HepG2 (cell line): ENCODE measurements at regions not wholly inside any gene's neighbourhood (a gene's known extent, or its start where the extent isn't known, plus 50 kb on each side); places are given as distances from the start of the nearest gene placed in this dataset.

ENCODE experiments used
- ATAC-seq: fragments of 200-7000 bp; cut with Tn5 transposase; 3 replicates; pipeline ENCODE4 v1.9.1; 2020; ENCODE audit warnings: mild to moderate bottlenecking, moderate library complexity
- BruUV-seq: library from RNA; stranded (reverse); fragments of 400-500 nt; replicated peaks from 2 replicates; lab custom pipeline; 2021; lab: Mats Ljungman, UMichigan
- CTCF ChIA-PET: fragments of 300-600 bp; formaldehyde crosslinking; extraction: SDS; loops from one replicate; lab custom pipeline; 2021; ENCODE audit warnings: low total read pairs, inconsistent platforms, low intra/inter-chr PET ratio; lab: Yijun Ruan, JAX
- POLR2A ChIA-PET: fragments of 350-600 bp; sonication (Branson Sonifier 250); formaldehyde crosslinking; loops from one replicate; lab custom pipeline; 2020; ENCODE audit warnings: antibody characterized with exemption, inconsistent platforms; lab: Yijun Ruan, JAX
- DNase-seq: peaks from one replicate; pipeline ENCODE4 v3.0.0-alpha.2; 2015; ENCODE audit warnings: low spot score
- FAIRE-seq: peaks from 3 replicates; lab custom pipeline; 2011; peaks lifted over from hg19 to GRCh38; lab: Jason Lieb, UNC
- H2AFZ ChIP-seq: one replicate; pipeline ENCODE4 v1.6.1; 2011; ENCODE audit warnings: low read length, inconsistent platforms
- H3K27ac ChIP-seq: fragments of 300-600 bp; 3 replicates; pipeline ENCODE4 v1.8.0; 2011; ENCODE audit warnings: mixed run types, mild to moderate bottlenecking, mixed read lengths, low read length, inconsistent platforms; ENCODE audit not compliant: insufficient read depth; ENCODE audit errors: extremely low read length
- H3K27me3 ChIP-seq, 2 experiments: fragments of 200-600 bp in 1 of 2; 2 replicates in 1 of 2; 3 replicates in 1 of 2; pipeline versions ENCODE4 v1.6.0 to v1.8.0; 2011; ENCODE audit warnings: low read length in 2 of 2, mild to moderate bottlenecking in 2 of 2, moderate library complexity in 2 of 2, inconsistent platforms in 1 of 2; ENCODE audit not compliant: insufficient read depth in 2 of 2, control insufficient read depth in 1 of 2
- H3K36me3 ChIP-seq, 2 experiments: fragments of 200-600 bp in 1 of 2; replicated peaks in 1 of 2; 2 replicates in 1 of 2; 3 replicates in 1 of 2; pipeline versions ENCODE4 v1.5.1 to v1.8.0; 2011; ENCODE audit warnings: low read length in 2 of 2, inconsistent platforms in 1 of 2; ENCODE audit not compliant: insufficient read depth in 2 of 2, control insufficient read depth in 1 of 2
- H3K4me1 ChIP-seq: 2 replicates; pipeline ENCODE4 v1.5.1; 2012; ENCODE audit warnings: low read length, inconsistent platforms; ENCODE audit not compliant: insufficient read depth
- H3K4me2 ChIP-seq: 2 replicates; pipeline ENCODE4 v1.6.0; 2011; ENCODE audit warnings: low read depth, low read length, inconsistent platforms
- H3K4me3 ChIP-seq, 3 experiments: fragments of 200-600 bp in 1 of 3; sonication (generic), shearing (Covaris generic) in 1 of 3; replicated peaks in 1 of 3; 2 replicates each; pipeline ENCODE4 v1.5.1; 2011 to 2016; ENCODE audit warnings: low read length in 3 of 3, inconsistent platforms in 2 of 3, low read depth in 2 of 3, mild to moderate bottlenecking in 2 of 3, control low read depth in 1 of 3, mixed read lengths in 1 of 3; ENCODE audit not compliant: insufficient read depth in 1 of 3
- H3K79me2 ChIP-seq: one replicate; pipeline ENCODE4 v1.6.1; 2011; ENCODE audit warnings: low read length, inconsistent platforms; ENCODE audit not compliant: insufficient read depth
- H3K9ac ChIP-seq: 2 replicates; pipeline ENCODE4 v1.6.0; 2011; ENCODE audit warnings: mild to moderate bottlenecking, low read depth, low read length, inconsistent platforms; ENCODE audit not compliant: insufficient read depth
- H3K9me3 ChIP-seq: 2 replicates; pipeline ENCODE4 v1.5.1; 2012; ENCODE audit warnings: mild to moderate bottlenecking, low read length
- H4K20me1 ChIP-seq: 2 replicates; pipeline ENCODE4 v1.6.0; 2011; ENCODE audit warnings: inconsistent platforms, mild to moderate bottlenecking, low read length, moderate library complexity; ENCODE audit not compliant: insufficient read depth
- ERF ChIP-seq: IDR thresholded peaks from 2 replicates; pipeline ENCODE4 v1.6.1; 2018; ENCODE audit warnings: missing biosample characterization, missing genetic modification reagents
- FOXK1 ChIP-seq: sonication (generic); formaldehyde crosslinking; IDR thresholded peaks from 2 replicates; pipeline ENCODE4 v1.4.0; 2020; ENCODE audit warnings: low read depth, missing genetic modification reagents, borderline replicate concordance
- GABPA ChIP-seq, 2 experiments: IDR thresholded peaks; 2 replicates each; pipeline ENCODE4 v1.6.1; 2011 to 2016; ENCODE audit warnings: low read depth in 2 of 2, low read length in 1 of 2, missing biosample characterization in 1 of 2, missing genetic modification characterization in 1 of 2
- GABPB1 ChIP-seq: IDR thresholded peaks from 2 replicates; pipeline ENCODE4 v1.6.1; 2016; ENCODE audit warnings: mild to moderate bottlenecking, missing genetic modification reagents, moderate library complexity, missing compliant biosample characterization
- HNF1B ChIP-seq: sonication (generic); formaldehyde crosslinking; IDR thresholded peaks from 2 replicates; pipeline ENCODE4 v1.5.1; 2020; ENCODE audit warnings: mild to moderate bottlenecking, moderate library complexity, missing genetic modification reagents
- IRF2 ChIP-seq: IDR thresholded peaks from 2 replicates; pipeline ENCODE4 v1.6.1; 2018; ENCODE audit warnings: missing genetic modification reagents, missing compliant biosample characterization
- RAD21 ChIP-seq: fragments of 450-650 bp; formaldehyde crosslinking; IDR thresholded peaks from 2 replicates; pipeline ENCODE4 v1.5.0; 2020; ENCODE audit warnings: mild to moderate bottlenecking
- RXRA ChIP-seq: sonication (generic); formaldehyde crosslinking; IDR thresholded peaks from 2 replicates; pipeline ENCODE4 v1.5.1; 2020; ENCODE audit warnings: missing genetic modification reagents
- SMARCE1 ChIP-seq: fragments of 450-650 bp; IDR thresholded peaks from 2 replicates; pipeline ENCODE4 v1.6.1; 2017; ENCODE audit warnings: borderline replicate concordance
- SMC3 ChIP-seq: IDR thresholded peaks from 2 replicates; pipeline ENCODE4 v1.6.1; 2011; ENCODE audit warnings: low read length, improper control_type of control experiment
- STAG1 ChIP-seq: sonication (generic); formaldehyde crosslinking; IDR thresholded peaks from 2 replicates; pipeline ENCODE4 v1.4.0; 2020; ENCODE audit warnings: missing genetic modification reagents
- XRCC5 ChIP-seq: fragments of 200-400 bp; formaldehyde crosslinking; optimal IDR thresholded peaks from 2 replicates; pipeline ENCODE3; 2017; ENCODE audit warnings: mild to moderate bottlenecking, low read length
- ZMYM4 ChIP-seq: sonication (generic); formaldehyde crosslinking; IDR thresholded peaks from 2 replicates; pipeline ENCODE4 v1.8.1; 2023; ENCODE audit warnings: mild to moderate bottlenecking, missing genetic modification reagents
- WGBS: methylation state at CpG from one replicate; pipeline ENCODE4 v1.1.6; 2017; ENCODE audit warnings: low lambda C conversion rate; 5-methylcytosine and 5-hydroxymethylcytosine counted together
- in situ Hi-C: cut with HindIII; loops from 2 replicates; pipeline ENCODE4 v1.10.0; 2017; ENCODE audit warnings: low pct_unique_long_range_greater_than_20kb; ENCODE audit not compliant: extremely low pct_ligation_motif_present
- intact Hi-C: fragments of 100-400 bp; cut with micrococcal nuclease; formaldehyde crosslinking; loops from one replicate; pipeline ENCODE4 v1.10.0; 2022; ENCODE audit not compliant: unreplicated experiment
- TF ChIP-seq, protein P1 (sequence below): sonication (generic); formaldehyde crosslinking; IDR thresholded peaks from 2 replicates; pipeline ENCODE4 v1.4.0; 2020; ENCODE audit warnings: missing genetic modification reagents, borderline replicate concordance
- TF ChIP-seq, protein P2 (sequence below): sonication (generic); formaldehyde crosslinking; IDR thresholded peaks from 2 replicates; pipeline ENCODE4 v1.5.0; 2020; ENCODE audit warnings: mild to moderate bottlenecking, missing genetic modification reagents, moderate library complexity

- BruUV-seq: no TSS peak
- FAIRE-seq: peak; percentile 61
- no peak overlapping the region for H3K27ac ChIP-seq
- no peaks in the 10 kb centered on the region for H3K79me2 ChIP-seq
- no peaks in the 10 kb centered on the region for H4K20me1 ChIP-seq
- in situ Hi-C loops: loop anchor here (10.0 kb wide), 1 partner anchor 1720 kb away; the partner anchor contains the start of gene BRINP1
- H3K9ac ChIP-seq: no peak overlapping the region
- H3K4me3 ChIP-seq: no peak overlapping the region
- no peaks in the 10 kb centered on the region for H3K9me3 ChIP-seq
- 0 out of 2 replicates have a peak, but pooled peaks have one; percentile 37 for TF ChIP-seq ERF (CRISPR knock-in tag)
- TF ChIP-seq XRCC5: peak; percentile 25
- peak; percentile 56 for TF ChIP-seq RAD21 (CRISPR knock-in tag)
- TF ChIP-seq STAG1 (CRISPR knock-in tag): peak; percentile 89
- no peak for TF ChIP-seq RXRA (CRISPR knock-in tag)
- no peak for TF ChIP-seq SMARCE1
- no peak for TF ChIP-seq IRF2 (CRISPR knock-in tag)
- peak; percentile 39; the same call in 1 of the 2 replicates for TF ChIP-seq GABPB1 (CRISPR knock-in tag)
- TF ChIP-seq ZMYM4 (CRISPR knock-in tag): 0 out of 2 replicates have a peak, but pooled peaks have one; percentile 16
- TF ChIP-seq, protein P1, sequence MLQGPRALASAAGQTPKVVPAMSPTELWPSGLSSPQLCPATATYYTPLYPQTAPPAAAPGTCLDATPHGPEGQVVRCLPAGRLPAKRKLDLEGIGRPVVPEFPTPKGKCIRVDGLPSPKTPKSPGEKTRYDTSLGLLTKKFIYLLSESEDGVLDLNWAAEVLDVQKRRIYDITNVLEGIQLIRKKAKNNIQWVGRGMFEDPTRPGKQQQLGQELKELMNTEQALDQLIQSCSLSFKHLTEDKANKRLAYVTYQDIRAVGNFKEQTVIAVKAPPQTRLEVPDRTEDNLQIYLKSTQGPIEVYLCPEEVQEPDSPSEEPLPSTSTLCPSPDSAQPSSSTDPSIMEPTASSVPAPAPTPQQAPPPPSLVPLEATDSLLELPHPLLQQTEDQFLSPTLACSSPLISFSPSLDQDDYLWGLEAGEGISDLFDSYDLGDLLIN (CRISPR knock-in tag): no peak
- TF ChIP-seq, protein P2, sequence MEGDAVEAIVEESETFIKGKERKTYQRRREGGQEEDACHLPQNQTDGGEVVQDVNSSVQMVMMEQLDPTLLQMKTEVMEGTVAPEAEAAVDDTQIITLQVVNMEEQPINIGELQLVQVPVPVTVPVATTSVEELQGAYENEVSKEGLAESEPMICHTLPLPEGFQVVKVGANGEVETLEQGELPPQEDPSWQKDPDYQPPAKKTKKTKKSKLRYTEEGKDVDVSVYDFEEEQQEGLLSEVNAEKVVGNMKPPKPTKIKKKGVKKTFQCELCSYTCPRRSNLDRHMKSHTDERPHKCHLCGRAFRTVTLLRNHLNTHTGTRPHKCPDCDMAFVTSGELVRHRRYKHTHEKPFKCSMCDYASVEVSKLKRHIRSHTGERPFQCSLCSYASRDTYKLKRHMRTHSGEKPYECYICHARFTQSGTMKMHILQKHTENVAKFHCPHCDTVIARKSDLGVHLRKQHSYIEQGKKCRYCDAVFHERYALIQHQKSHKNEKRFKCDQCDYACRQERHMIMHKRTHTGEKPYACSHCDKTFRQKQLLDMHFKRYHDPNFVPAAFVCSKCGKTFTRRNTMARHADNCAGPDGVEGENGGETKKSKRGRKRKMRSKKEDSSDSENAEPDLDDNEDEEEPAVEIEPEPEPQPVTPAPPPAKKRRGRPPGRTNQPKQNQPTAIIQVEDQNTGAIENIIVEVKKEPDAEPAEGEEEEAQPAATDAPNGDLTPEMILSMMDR (CRISPR knock-in tag): peak; percentile 90
- peak; percentile 28; the same call in 1 of the 2 replicates for TF ChIP-seq FOXK1 (CRISPR knock-in tag)
- TF ChIP-seq HNF1B (CRISPR knock-in tag): peak; percentile 40; the same call in 1 of the 2 replicates
- no peak for TF ChIP-seq GABPA (IDR thresholded peaks at IDR 0.05; ENCODE audit: low read depth, low read length)
- peak; percentile 46; the same call in 1 of the 2 replicates for TF ChIP-seq GABPA (CRISPR knock-in tag; IDR thresholded peaks at IDR 0.05; ENCODE audit: low read depth)
- TF ChIP-seq SMC3: peak; percentile 74
- TF ChIP-seq, all 625 proteins: peak for 11
- ChIA-PET POLR2A (no interaction called here), CTCF (interaction anchor here (1.9 kb wide), 1 partner anchor 1721 kb away, joined by 9 read pairs; no protein-coding TSS in a partner anchor)
- Histone ChIP-seq H3K36me3 (no peaks in the 10 kb centered on the region), H3K4me2 (peak overlapping the region; percentile 28; the same call in 1 of the 2 replicates), H2AFZ (no peak overlapping the region), H3K27me3 (0 out of 5 replicates have a peak, but pooled peaks cover 0 to 9% of the 10 kb centered on the region in 2 experiments), H3K4me1 (no peaks in the 10 kb centered on the region)
- 19% methylated on average over 11 of the region's 11 CpGs for WGBS
- peak; percentile 84 for ATAC-seq
- DNase-seq: peak; percentile 46
- intact Hi-C loops: loop anchor here (2.0 to 10.0 kb wide), 3 partner anchors 140 to 1643 kb away; no protein-coding TSS in a partner anchor
Measured at GRCh38 chr9:117644133-117644931, 59.9 kb upstream of the TLR4 start.
